ENCODE measurements at regions not wholly inside any gene's neighbourhood (a gene's known extent, or its start where the extent isn't known, plus 50 kb on each side); places are given as distances from the start of the nearest gene placed in this dataset.
A peak's percentile ranks its signal among the peaks of the same experiment; 100 is the strongest.
"Not testable (repeated sequence)": the region's sequence is repeated elsewhere in the genome, so short reads cannot be mapped to it uniquely, and the experiment has no call there.

- no peak overlapping the region for H3K27ac ChIP-seq
- H3K36me3 ChIP-seq (ENCODE audit: insufficient read depth, low read length), result no peaks in the 10 kb centered on the region
- H3K9me3 ChIP-seq (ENCODE audit: low read depth, low read length), result no peaks in the 10 kb centered on the region
- no peak overlapping the region for H3K9ac ChIP-seq (ENCODE audit: insufficient read length)
- no peak for DNase-seq (ENCODE audit: low read depth, low spot score)
- TF ChIP-seq FOXP2 (optimal IDR thresholded peaks at IDR 0.05; ENCODE audit: control extremely low read depth, extremely low read length, insufficient read depth), result no peak
- no peak for TF ChIP-seq POLR2AphosphoS5 (IDR thresholded peaks at IDR 0.05; ENCODE audit: borderline replicate concordance, low read depth, low read length)
- TF ChIP-seq EZH2 (IDR thresholded peaks at IDR 0.05), result no peak
- H3K4me3 ChIP-seq, result no peak overlapping the region
Measured at GRCh38 chr1:189084811-189085210, 1392.9 kb downstream of the BRINP3 start.

GRCh38 chr1:189103956-189104355 is 1373.7 kb downstream of the BRINP3 start:
- Histone ChIP-seq H3K27ac (no peak overlapping the region), H3K36me3 (ENCODE audit: insufficient read depth, low read length) (no peaks in the 10 kb centered on the region), H3K9ac (ENCODE audit: insufficient read length) (no peak overlapping the region), H3K9me3 (ENCODE audit: low read depth, low read length) (peaks cover 3% of the 10 kb centered on the region; the same call in 1 of the 2 replicates), H3K4me3 (no peak overlapping the region)
- DNase-seq (ENCODE audit: low read depth, low spot score), result no peak
- no peak for TF ChIP-seq EZH2 (IDR thresholded peaks at IDR 0.05)
- no peak for TF ChIP-seq FOXP2 (optimal IDR thresholded peaks at IDR 0.05; ENCODE audit: control extremely low read depth, extremely low read length, insufficient read depth)
- no peak for TF ChIP-seq POLR2AphosphoS5 (IDR thresholded peaks at IDR 0.05; ENCODE audit: borderline replicate concordance, low read depth, low read length)

- TF ChIP-seq FOXP2 (optimal IDR thresholded peaks at IDR 0.05; ENCODE audit: control extremely low read depth, extremely low read length, insufficient read depth) (no peak), EZH2 (IDR thresholded peaks at IDR 0.05) (no peak), POLR2AphosphoS5 (IDR thresholded peaks at IDR 0.05; ENCODE audit: borderline replicate concordance, low read depth, low read length) (no peak)
- H3K4me3 ChIP-seq, result no peak overlapping the region
- DNase-seq (ENCODE audit: low read depth, low spot score), result no peak
- no peaks in the 10 kb centered on the region for H3K36me3 ChIP-seq (ENCODE audit: insufficient read depth, low read length)
- H3K9me3 ChIP-seq (ENCODE audit: low read depth, low read length), result no peaks in the 10 kb centered on the region
- no peak overlapping the region for H3K27ac ChIP-seq
- H3K9ac ChIP-seq (ENCODE audit: insufficient read length), result no peak overlapping the region
Measured at GRCh38 chr1:189117072-189117770, 1360.4 kb downstream of the BRINP3 start.

GRCh38 chr1:189121941-189122340 is 1355.7 kb downstream of the BRINP3 start:
- TF ChIP-seq POLR2AphosphoS5 (IDR thresholded peaks at IDR 0.05; ENCODE audit: borderline replicate concordance, low read depth, low read length) (no peak), EZH2 (IDR thresholded peaks at IDR 0.05) (no peak), FOXP2 (optimal IDR thresholded peaks at IDR 0.05; ENCODE audit: control extremely low read depth, extremely low read length, insufficient read depth) (no peak)

GRCh38 chr1:189125694-189126093 is 1352.0 kb downstream of the BRINP3 start:
- H3K4me3 ChIP-seq, result no peak overlapping the region
- H3K36me3 ChIP-seq (ENCODE audit: insufficient read depth, low read length), result no peaks in the 10 kb centered on the region
- DNase-seq (ENCODE audit: low read depth, low spot score), result no peak
- peaks cover 3% of the 10 kb centered on the region; the same call in 1 of the 2 replicates for H3K9me3 ChIP-seq (ENCODE audit: low read depth, low read length)
- TF ChIP-seq POLR2AphosphoS5 (IDR thresholded peaks at IDR 0.05; ENCODE audit: borderline replicate concordance, low read depth, low read length) (no peak), FOXP2 (optimal IDR thresholded peaks at IDR 0.05; ENCODE audit: control extremely low read depth, extremely low read length, insufficient read depth) (no peak), EZH2 (IDR thresholded peaks at IDR 0.05) (no peak)
- H3K9ac ChIP-seq (ENCODE audit: insufficient read length), result no peak overlapping the region
- H3K27ac ChIP-seq, result no peak overlapping the region

More at GRCh38 chr1:189121941-189122340, 1355.7 kb downstream of the BRINP3 start:
- no peaks in the 10 kb centered on the region for H3K36me3 ChIP-seq (ENCODE audit: insufficient read depth, low read length)
- H3K4me3 ChIP-seq, result peak overlapping the region; percentile 42; the same call in 1 of the 2 replicates
- DNase-seq (ENCODE audit: low read depth, low spot score), result peak; percentile 61
- no peak overlapping the region for H3K9ac ChIP-seq (ENCODE audit: insufficient read length)
- H3K9me3 ChIP-seq (ENCODE audit: low read depth, low read length), result peaks cover 3% of the 10 kb centered on the region; the same call in 1 of the 2 replicates
- H3K27ac ChIP-seq, result peak overlapping the region; percentile 87

GRCh38 chr1:189131576-189131975 is 1346.1 kb downstream of the BRINP3 start:
- Histone ChIP-seq H3K9me3 (ENCODE audit: low read depth, low read length) (no peaks in the 10 kb centered on the region), H3K36me3 (ENCODE audit: insufficient read depth, low read length) (no peaks in the 10 kb centered on the region), H3K9ac (ENCODE audit: insufficient read length) (no peak overlapping the region), H3K27ac (no peak overlapping the region), H3K4me3 (no peak overlapping the region)
- DNase-seq (ENCODE audit: low read depth, low spot score), result no peak
- TF ChIP-seq POLR2AphosphoS5 (IDR thresholded peaks at IDR 0.05; ENCODE audit: borderline replicate concordance, low read depth, low read length), result no peak
- TF ChIP-seq FOXP2 (optimal IDR thresholded peaks at IDR 0.05; ENCODE audit: control extremely low read depth, extremely low read length, insufficient read depth), result no peak
- no peak for TF ChIP-seq EZH2 (IDR thresholded peaks at IDR 0.05)

- H3K4me3 ChIP-seq; H3K36me3 ChIP-seq (ENCODE audit: insufficient read depth, low read length); H3K9me3 ChIP-seq (ENCODE audit: low read depth, low read length); H3K27ac ChIP-seq; H3K9ac ChIP-seq (ENCODE audit: insufficient read length); DNase-seq (ENCODE audit: low read depth, low spot score): not testable (repeated sequence)
Measured at GRCh38 chr1:189139748-189140147, 1337.9 kb downstream of the BRINP3 start.

GRCh38 chr1:189141056-189141455 is 1336.6 kb downstream of the BRINP3 start:
- no peak overlapping the region for H3K4me3 ChIP-seq
- no peak overlapping the region for H3K9ac ChIP-seq (ENCODE audit: insufficient read length)
- no peak overlapping the region for H3K27ac ChIP-seq
- no peaks in the 10 kb centered on the region for H3K36me3 ChIP-seq (ENCODE audit: insufficient read depth, low read length)
- H3K9me3 ChIP-seq (ENCODE audit: low read depth, low read length), result no peaks in the 10 kb centered on the region
- no peak for TF ChIP-seq EZH2 (IDR thresholded peaks at IDR 0.05)
- no peak for TF ChIP-seq POLR2AphosphoS5 (IDR thresholded peaks at IDR 0.05; ENCODE audit: borderline replicate concordance, low read depth, low read length)
- TF ChIP-seq FOXP2 (optimal IDR thresholded peaks at IDR 0.05; ENCODE audit: control extremely low read depth, extremely low read length, insufficient read depth), result no peak
- no peak for DNase-seq (ENCODE audit: low read depth, low spot score)

Measured in SK-N-MC (cell line).